ENCODE measurements at regions not wholly inside any gene's neighbourhood (a gene's known extent, or its start where the extent isn't known, plus 50 kb on each side); places are given as distances from the start of the nearest gene placed in this dataset.

GRCh38 chr6:144340541-144341371 is 55.6 kb downstream of the UTRN start (continued):
- TF ChIP-seq FOXP4 (CRISPR knock-in tag; IDR thresholded peaks at IDR 0.05) (peak; percentile 86), PAF1 (CRISPR knock-in tag; IDR thresholded peaks at IDR 0.05) (no peak), ZNF3 (CRISPR knock-in tag; IDR thresholded peaks at IDR 0.05) (peak; percentile 92), ZNF614 (CRISPR knock-in tag; IDR thresholded peaks at IDR 0.05; ENCODE audit: borderline replicate concordance) (peak; percentile 58; the same call in 1 of the 2 replicates), ZNF660 (CRISPR knock-in tag; IDR thresholded peaks at IDR 0.05; ENCODE audit: borderline replicate concordance, low read depth) (no peak), MYC (CRISPR knock-in tag; IDR thresholded peaks at IDR 0.05; ENCODE audit: borderline replicate concordance) (no peak), MEF2D (CRISPR knock-in tag; IDR thresholded peaks at IDR 0.05) (peak; percentile 69; the same call in 1 of the 2 replicates), KIAA2018 (CRISPR knock-in tag; IDR thresholded peaks at IDR 0.05; ENCODE audit: borderline replicate concordance) (no peak), KDM1A (CRISPR knock-in tag; IDR thresholded peaks at IDR 0.05) (no peak), ONECUT2 (CRISPR knock-in tag; IDR thresholded peaks at IDR 0.05) (peak; percentile 94), ARID3A (IDR thresholded peaks at IDR 0.05; ENCODE audit: low read depth, low read length) (peak; percentile 33; the same call in 1 of the 2 replicates), E2F5 (CRISPR knock-in tag; conservative IDR thresholded peaks at IDR 0.05) (no peak), ZNF296 (CRISPR knock-in tag; conservative IDR thresholded peaks at IDR 0.05) (no peak), PAWR (CRISPR knock-in tag; IDR thresholded peaks at IDR 0.05; ENCODE audit: borderline replicate concordance) (no peak), ZNF546 (CRISPR knock-in tag; conservative IDR thresholded peaks at IDR 0.05) (0 out of 2 replicates have a peak, but pooled peaks have one; percentile 5), MAX (IDR thresholded peaks at IDR 0.05) (no peak), PITX1 (CRISPR knock-in tag; IDR thresholded peaks at IDR 0.05) (peak; percentile 57)

Data from HepG2 (cell line).